Fibroblast of villous mesenchyme (primary cell): ENCODE measurements at regions not wholly inside any gene's neighbourhood (a gene's known extent, or its start where the extent isn't known, plus 50 kb on each side); places are given as distances from the start of the nearest gene placed in this dataset.
A peak's percentile ranks its signal among the peaks of the same experiment; 100 is the strongest.

Experiments used
- DNase-seq: peaks from one replicate; pipeline ENCODE4 v3.0.0-alpha.2; 2010; ENCODE audit warnings: low read depth
- H3K4me3 ChIP-seq: 2 replicates; pipeline ENCODE4 v1.5.1; 2011; ENCODE audit warnings: low read depth, mild to moderate bottlenecking, low read length
- CTCF ChIP-seq: IDR thresholded peaks from 2 replicates; pipeline ENCODE4 v1.5.1; 2012; ENCODE audit warnings: low read depth, mild to moderate bottlenecking, low read length; ENCODE audit not compliant: insufficient read depth

GRCh38 chr4:134610172-134610571 lies 408.6 kb upstream of the PABPC4L start:
- no peak for DNase-seq
- no peak overlapping the region for H3K4me3 ChIP-seq
- no peak for TF ChIP-seq CTCF

GRCh38 chr4:134601706-134602105 lies 400.1 kb upstream of the PABPC4L start:
- no peak overlapping the region for H3K4me3 ChIP-seq
- DNase-seq = no peak
- no peak for TF ChIP-seq CTCF

GRCh38 chr4:134591326-134591725 lies 389.7 kb upstream of the PABPC4L start:
- no peak for TF ChIP-seq CTCF
- no peak for DNase-seq
- no peak overlapping the region for H3K4me3 ChIP-seq

GRCh38 chr4:134585972-134586371 lies 384.4 kb upstream of the PABPC4L start:
- TF ChIP-seq CTCF = no peak
- no peak for DNase-seq
- no peak overlapping the region for H3K4me3 ChIP-seq

- no peak for TF ChIP-seq CTCF
- H3K4me3 ChIP-seq = no peak overlapping the region
- DNase-seq = peak; percentile 11
Observed at GRCh38 chr4:134567461-134567860, 365.9 kb upstream of the PABPC4L start.

GRCh38 chr4:134560728-134561127 lies 359.1 kb upstream of the PABPC4L start:
- TF ChIP-seq CTCF = no peak
- DNase-seq = no peak
- H3K4me3 ChIP-seq = no peak overlapping the region

DNA sequence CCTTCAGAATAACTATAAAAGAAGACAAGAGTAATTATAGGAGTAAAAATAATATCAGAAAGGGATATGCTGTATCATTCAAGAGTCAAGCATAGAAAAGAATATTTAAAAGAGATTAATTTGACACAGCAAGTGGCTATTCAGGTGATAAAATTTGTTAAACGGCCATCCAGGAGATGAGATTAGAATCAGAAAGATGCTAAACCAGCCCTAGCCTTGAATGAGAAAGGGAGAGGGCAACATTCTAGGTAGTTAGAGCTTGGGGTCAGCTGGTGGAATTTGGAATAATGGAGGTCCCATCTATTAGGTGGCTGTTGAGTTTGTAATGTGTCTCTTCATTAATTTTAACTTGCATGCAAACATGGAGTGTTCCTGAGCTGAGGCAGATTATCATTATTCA lies 350.5 kb upstream of the PABPC4L start:
- H3K4me3 ChIP-seq = no peak overlapping the region
- no peak for TF ChIP-seq CTCF
- DNase-seq = no peak
